ENCODE measurements at regions not wholly inside any gene's neighbourhood (a gene's known extent, or its start where the extent isn't known, plus 50 kb on each side); places are given as distances from the start of the nearest gene placed in this dataset.

DNA sequence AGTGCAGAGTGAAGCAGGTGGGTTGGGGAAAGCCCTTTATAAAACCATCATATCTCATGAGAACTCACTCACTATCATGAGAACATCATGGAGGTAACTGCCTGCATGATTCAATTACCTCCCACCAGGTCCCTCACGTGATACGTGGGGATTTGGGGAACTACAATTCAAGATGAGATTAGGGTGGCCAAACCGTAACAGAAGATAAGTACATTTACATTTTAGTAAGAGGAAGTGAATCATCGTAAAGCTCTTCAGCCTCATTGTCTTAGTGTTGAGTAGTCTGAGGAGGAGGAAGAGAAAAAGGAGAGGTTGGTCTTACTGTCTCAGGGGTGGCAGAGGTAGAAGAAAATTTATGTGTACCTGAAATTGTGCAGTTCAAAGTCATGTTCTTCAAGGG lies 1053.4 kb upstream of the ADGRL4 start:
- no peak for ATAC-seq (ENCODE audit: insufficient number of reproducible peaks, low FRiP score, low read depth)
- Histone ChIP-seq H3K4me1 (ENCODE audit: control insufficient read depth in 1 of 2, low read depth in 2 of 2) (no peaks in the 10 kb centered on the region), H3K27me3 (replicated peaks; ENCODE audit: insufficient read depth) (no peaks in the 10 kb centered on the region), H3K36me3 (no peaks in the 10 kb centered on the region), H3K4me3 (no peak overlapping the region), H3K27ac (no peak overlapping the region), H3K9me3 (no peaks in the 10 kb centered on the region)
- DNase-seq (ENCODE audit: low spot score): no peak
- TF ChIP-seq, protein P1, sequence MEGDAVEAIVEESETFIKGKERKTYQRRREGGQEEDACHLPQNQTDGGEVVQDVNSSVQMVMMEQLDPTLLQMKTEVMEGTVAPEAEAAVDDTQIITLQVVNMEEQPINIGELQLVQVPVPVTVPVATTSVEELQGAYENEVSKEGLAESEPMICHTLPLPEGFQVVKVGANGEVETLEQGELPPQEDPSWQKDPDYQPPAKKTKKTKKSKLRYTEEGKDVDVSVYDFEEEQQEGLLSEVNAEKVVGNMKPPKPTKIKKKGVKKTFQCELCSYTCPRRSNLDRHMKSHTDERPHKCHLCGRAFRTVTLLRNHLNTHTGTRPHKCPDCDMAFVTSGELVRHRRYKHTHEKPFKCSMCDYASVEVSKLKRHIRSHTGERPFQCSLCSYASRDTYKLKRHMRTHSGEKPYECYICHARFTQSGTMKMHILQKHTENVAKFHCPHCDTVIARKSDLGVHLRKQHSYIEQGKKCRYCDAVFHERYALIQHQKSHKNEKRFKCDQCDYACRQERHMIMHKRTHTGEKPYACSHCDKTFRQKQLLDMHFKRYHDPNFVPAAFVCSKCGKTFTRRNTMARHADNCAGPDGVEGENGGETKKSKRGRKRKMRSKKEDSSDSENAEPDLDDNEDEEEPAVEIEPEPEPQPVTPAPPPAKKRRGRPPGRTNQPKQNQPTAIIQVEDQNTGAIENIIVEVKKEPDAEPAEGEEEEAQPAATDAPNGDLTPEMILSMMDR (IDR thresholded peaks at IDR 0.05): no peak

DNA sequence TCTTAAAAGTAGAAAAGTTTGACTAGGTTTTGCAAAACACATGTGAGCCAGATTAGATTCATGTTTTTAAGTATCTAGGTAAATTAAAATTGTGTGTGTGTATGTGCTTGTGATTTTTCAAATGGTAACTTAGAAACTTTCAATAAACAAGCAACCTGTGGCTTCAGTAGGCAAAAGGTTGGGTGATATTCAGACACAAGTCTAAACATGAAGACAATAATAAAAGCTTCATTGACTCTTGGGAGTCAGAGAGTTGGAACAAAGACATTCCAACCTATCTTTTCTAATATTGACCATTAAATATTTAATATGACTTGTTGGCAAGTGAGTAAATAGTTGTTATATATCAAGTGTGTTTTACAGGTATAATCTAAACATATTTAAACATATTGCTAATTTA lies 1049.6 kb upstream of the ADGRL4 start:
- no peak overlapping the region for H3K27ac ChIP-seq
- H3K9me3 ChIP-seq: no peaks in the 10 kb centered on the region
- H3K36me3 ChIP-seq: no peaks in the 10 kb centered on the region
- H3K4me1 ChIP-seq (ENCODE audit: control insufficient read depth in 1 of 2, low read depth in 2 of 2): no peaks in the 10 kb centered on the region
- no peaks in the 10 kb centered on the region for H3K27me3 ChIP-seq (replicated peaks; ENCODE audit: insufficient read depth)
- no peak for ATAC-seq (ENCODE audit: insufficient number of reproducible peaks, low FRiP score, low read depth)
- no peak for DNase-seq (ENCODE audit: low spot score)
- no peak overlapping the region for H3K4me3 ChIP-seq
- TF ChIP-seq, protein P1 (IDR thresholded peaks at IDR 0.05): no peak

- Histone ChIP-seq H3K4me1 (ENCODE audit: control insufficient read depth in 1 of 2, low read depth in 2 of 2) (no peaks in the 10 kb centered on the region), H3K27ac (no peak overlapping the region), H3K9me3 (no peaks in the 10 kb centered on the region), H3K27me3 (replicated peaks; ENCODE audit: insufficient read depth) (no peaks in the 10 kb centered on the region), H3K36me3 (no peaks in the 10 kb centered on the region), H3K4me3 (no peak overlapping the region)
- TF ChIP-seq, protein P1 (IDR thresholded peaks at IDR 0.05): no peak
- DNase-seq (ENCODE audit: low spot score) (no peak), ATAC-seq (ENCODE audit: insufficient number of reproducible peaks, low FRiP score, low read depth) (no peak)
These were observed 1047.6 kb upstream of the ADGRL4 start for GRCh38 chr1:80054129-80054528.

DNA sequence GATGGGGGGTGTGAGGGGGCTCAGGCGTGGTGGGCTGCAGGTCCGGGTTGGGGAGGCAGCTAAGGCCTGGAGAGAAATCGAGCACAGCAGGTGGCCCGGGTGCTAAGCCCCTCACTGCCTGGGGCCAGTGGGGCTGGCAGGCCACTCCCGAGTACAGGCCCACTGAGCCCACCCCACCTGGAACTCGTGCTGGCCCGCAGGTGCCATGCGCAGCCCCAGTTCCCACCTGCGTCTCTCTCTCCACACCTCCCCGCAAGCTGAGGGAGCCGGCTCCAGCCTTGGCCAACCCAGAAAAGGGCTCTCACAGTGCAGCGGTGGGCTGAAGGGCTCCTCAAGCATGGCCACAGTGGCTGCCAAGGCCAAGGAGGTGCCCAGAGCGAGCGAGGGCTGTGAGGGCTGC lies 1047.1 kb upstream of the ADGRL4 start:
- H3K9me3 ChIP-seq: no peaks in the 10 kb centered on the region
- H3K36me3 ChIP-seq: no peaks in the 10 kb centered on the region
- no peak overlapping the region for H3K4me3 ChIP-seq
- TF ChIP-seq, protein P1 (IDR thresholded peaks at IDR 0.05): no peak
- no peaks in the 10 kb centered on the region for H3K27me3 ChIP-seq (replicated peaks; ENCODE audit: insufficient read depth)
- no peak overlapping the region for H3K27ac ChIP-seq
- no peak for ATAC-seq (ENCODE audit: insufficient number of reproducible peaks, low FRiP score, low read depth)
- DNase-seq (ENCODE audit: low spot score): no peak
- H3K4me1 ChIP-seq (ENCODE audit: control insufficient read depth in 1 of 2, low read depth in 2 of 2): no peaks in the 10 kb centered on the region

DNA sequence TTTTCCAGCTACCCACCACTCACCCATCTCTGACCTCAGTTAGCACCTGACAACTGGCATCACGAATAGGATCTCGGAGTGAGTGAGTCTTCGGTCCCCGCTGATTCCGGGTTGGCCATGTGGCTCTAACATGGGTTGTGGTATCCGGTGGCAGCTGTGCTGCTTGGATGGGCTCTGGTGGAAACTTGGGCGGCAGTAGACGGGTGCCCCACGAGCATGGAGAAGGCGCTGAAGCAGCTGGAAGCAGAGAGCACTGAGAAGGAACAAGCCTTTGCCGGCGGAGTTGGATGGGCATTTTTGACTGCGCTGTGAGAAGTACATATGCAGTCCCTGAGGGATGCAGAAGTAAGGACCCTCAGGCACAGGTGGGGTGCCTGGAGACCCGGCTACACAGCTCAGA lies 1044.0 kb upstream of the ADGRL4 start:
- Histone ChIP-seq H3K4me1 (ENCODE audit: control insufficient read depth in 1 of 2, low read depth in 2 of 2) (no peaks in the 10 kb centered on the region), H3K36me3 (no peaks in the 10 kb centered on the region), H3K4me3 (no peak overlapping the region), H3K9me3 (no peaks in the 10 kb centered on the region), H3K27ac (no peak overlapping the region), H3K27me3 (replicated peaks; ENCODE audit: insufficient read depth) (no peaks in the 10 kb centered on the region)
- DNase-seq (ENCODE audit: low spot score) (no peak), ATAC-seq (ENCODE audit: insufficient number of reproducible peaks, low FRiP score, low read depth) (no peak)
- TF ChIP-seq, protein P1 (IDR thresholded peaks at IDR 0.05): no peak
